PC-3 (cell line): ENCODE measurements at regions not wholly inside any gene's neighbourhood (a gene's known extent, or its start where the extent isn't known, plus 50 kb on each side); places are given as distances from the start of the nearest gene placed in this dataset.

ENCODE experiments used
- CTCF ChIP-seq: fragments of 300-600 bp; sonication (generic); conservative IDR thresholded peaks from 2 replicates; pipeline ENCODE4 v1.5.1; 2017; ENCODE audit warnings: antibody characterized with exemption, low read depth, mild to moderate bottlenecking, low read length
- EZH2phosphoT487 ChIP-seq: fragments of 300-600 bp; sonication (generic); IDR thresholded peaks from 2 replicates; pipeline ENCODE4 v1.6.1; 2018; ENCODE audit warnings: mild to moderate bottlenecking, antibody characterized with exemption, low read length, borderline replicate concordance

DNA sequence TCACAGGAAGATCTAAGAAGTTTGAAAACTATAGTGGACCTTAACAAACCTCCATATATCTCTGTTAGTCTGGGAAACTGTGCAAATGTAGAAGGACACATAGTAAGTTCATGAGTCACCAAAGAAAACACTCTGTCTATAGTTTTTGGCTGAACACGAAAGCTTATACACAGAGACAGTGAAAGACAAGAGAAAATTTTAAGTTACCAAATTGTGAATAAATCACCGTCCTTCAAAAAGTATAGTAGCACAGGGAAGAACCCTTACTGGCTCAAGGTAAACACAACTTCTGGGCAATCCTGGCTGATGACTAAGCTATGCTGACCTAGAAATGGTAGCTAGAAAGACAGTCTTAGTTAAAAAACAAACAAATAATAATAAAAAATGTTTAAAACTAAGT lies 1057.9 kb downstream of the AMY1C start:
- TF ChIP-seq CTCF (no peak), EZH2phosphoT487 (no peak)
